ENCODE measurements at regions not wholly inside any gene's neighbourhood (a gene's known extent, or its start where the extent isn't known, plus 50 kb on each side); places are given as distances from the start of the nearest gene placed in this dataset.
A peak's percentile ranks its signal among the peaks of the same experiment; 100 is the strongest.

DNA sequence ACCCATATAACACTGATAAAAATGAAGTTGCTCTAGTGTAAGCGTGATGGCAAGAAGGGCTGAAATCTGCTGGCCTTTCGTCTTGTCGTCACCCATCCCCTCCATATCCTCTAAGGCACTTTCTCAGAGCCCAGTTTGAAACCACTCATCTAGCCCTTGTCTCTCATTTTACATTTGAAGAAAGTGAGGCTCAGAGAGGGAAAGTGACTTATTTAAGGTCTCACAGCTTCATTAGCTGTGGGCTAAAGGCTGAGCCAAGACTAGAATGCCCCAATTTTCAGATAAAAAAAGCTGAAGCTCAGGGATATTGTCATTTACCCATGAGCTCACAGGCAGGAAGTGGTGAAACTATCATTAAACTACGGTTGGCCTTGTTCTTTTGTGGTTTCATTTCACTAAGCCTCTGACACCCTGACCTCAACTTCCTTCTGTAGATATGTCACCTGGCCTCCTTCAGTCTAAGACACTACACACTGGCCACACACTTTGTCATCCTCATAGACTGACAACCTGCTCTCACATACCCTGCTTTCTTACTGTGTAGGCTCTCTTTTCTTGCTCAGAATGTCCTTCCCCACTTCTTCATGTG, 176.7 kb upstream of the DMAC1 start:
- DNase-seq (ENCODE audit: low read depth): no peak
- H3K4me3 ChIP-seq (ENCODE audit: low read length): no peak overlapping the region
- TF ChIP-seq, protein P1, sequence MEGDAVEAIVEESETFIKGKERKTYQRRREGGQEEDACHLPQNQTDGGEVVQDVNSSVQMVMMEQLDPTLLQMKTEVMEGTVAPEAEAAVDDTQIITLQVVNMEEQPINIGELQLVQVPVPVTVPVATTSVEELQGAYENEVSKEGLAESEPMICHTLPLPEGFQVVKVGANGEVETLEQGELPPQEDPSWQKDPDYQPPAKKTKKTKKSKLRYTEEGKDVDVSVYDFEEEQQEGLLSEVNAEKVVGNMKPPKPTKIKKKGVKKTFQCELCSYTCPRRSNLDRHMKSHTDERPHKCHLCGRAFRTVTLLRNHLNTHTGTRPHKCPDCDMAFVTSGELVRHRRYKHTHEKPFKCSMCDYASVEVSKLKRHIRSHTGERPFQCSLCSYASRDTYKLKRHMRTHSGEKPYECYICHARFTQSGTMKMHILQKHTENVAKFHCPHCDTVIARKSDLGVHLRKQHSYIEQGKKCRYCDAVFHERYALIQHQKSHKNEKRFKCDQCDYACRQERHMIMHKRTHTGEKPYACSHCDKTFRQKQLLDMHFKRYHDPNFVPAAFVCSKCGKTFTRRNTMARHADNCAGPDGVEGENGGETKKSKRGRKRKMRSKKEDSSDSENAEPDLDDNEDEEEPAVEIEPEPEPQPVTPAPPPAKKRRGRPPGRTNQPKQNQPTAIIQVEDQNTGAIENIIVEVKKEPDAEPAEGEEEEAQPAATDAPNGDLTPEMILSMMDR (conservative IDR thresholded peaks at IDR 0.05; ENCODE audit: low read depth, low read length): no peak

DNA sequence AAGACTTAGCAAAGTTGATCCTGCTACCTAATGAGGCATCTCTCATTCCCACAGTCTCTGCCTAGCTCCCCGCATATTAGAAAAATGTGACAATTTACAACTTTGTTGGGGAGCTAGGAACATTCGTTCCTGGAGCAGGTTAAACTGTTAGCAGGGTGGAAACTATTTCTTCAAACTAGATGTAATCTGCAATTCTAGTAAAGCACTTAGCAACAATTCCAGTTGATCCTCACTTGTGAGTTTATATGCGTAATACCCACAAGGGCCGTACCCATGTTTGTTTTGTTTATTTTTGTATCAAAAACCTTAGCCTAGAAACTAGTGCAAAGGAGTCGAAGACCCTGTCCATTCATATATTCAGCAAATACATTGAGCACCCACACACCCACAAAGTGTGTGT, 175.8 kb upstream of the DMAC1 start:
- H3K4me3 ChIP-seq (ENCODE audit: low read length): no peak overlapping the region
- TF ChIP-seq, protein P1 (conservative IDR thresholded peaks at IDR 0.05; ENCODE audit: low read depth, low read length): no peak
- DNase-seq (ENCODE audit: low read depth): no peak

DNA sequence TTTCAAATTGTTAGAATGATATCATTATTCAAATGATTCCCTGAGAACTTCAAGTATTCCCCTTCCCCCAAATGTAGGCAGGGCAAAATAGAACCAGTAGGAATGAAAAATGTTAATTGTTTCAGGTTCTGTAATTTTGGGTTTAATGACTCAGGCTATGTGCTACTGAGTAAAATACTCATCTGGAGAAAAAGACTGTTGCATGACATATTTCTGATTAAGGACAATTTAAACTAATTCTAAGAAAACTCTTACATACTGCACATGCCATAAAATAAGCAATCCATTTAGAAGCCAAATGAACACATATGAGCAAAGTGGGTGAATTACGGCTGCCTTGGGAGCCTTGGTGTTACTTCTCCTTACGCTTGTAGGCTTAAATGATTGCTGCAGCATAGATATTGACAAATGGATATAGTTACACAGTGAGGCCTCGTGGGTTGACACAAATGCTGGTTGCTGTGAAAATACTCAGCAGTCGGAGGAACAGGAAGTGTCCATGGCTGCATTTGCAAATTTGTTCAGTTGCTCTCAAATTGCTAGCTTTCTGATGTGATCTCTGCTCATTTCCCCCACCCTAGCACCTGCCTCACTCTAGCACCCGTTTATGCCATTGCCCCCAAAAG, 174.9 kb upstream of the DMAC1 start:
- TF ChIP-seq, protein P1 (conservative IDR thresholded peaks at IDR 0.05; ENCODE audit: low read depth, low read length): no peak
- no peak for DNase-seq (ENCODE audit: low read depth)

DNA sequence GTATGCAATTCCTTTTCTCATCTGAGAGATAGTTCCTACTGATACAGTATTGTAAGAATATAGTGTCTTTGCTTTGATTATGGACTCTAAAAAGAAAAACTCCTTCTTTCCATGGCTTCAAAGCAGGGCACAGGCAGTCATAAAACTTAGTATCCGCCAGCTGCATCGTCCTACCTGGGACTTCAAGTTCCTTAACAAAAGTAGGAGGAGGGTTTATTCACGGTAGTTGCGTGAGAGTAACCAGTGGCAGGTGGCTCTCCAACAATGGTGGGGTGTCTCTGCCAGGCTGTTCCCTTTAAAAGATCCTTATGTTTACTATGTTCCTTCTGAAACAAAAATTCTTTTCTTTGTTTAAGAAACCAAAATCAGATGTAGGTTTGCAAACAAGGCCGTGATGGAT, 173.5 kb upstream of the DMAC1 start:
- no peak overlapping the region for H3K4me3 ChIP-seq (ENCODE audit: low read length)
- DNase-seq (ENCODE audit: low read depth): no peak
- TF ChIP-seq, protein P1 (conservative IDR thresholded peaks at IDR 0.05; ENCODE audit: low read depth, low read length): no peak

More for the DNA sequence above, 174.9 kb upstream of the DMAC1 start:
- H3K4me3 ChIP-seq (ENCODE audit: low read length): no peak overlapping the region

DNA sequence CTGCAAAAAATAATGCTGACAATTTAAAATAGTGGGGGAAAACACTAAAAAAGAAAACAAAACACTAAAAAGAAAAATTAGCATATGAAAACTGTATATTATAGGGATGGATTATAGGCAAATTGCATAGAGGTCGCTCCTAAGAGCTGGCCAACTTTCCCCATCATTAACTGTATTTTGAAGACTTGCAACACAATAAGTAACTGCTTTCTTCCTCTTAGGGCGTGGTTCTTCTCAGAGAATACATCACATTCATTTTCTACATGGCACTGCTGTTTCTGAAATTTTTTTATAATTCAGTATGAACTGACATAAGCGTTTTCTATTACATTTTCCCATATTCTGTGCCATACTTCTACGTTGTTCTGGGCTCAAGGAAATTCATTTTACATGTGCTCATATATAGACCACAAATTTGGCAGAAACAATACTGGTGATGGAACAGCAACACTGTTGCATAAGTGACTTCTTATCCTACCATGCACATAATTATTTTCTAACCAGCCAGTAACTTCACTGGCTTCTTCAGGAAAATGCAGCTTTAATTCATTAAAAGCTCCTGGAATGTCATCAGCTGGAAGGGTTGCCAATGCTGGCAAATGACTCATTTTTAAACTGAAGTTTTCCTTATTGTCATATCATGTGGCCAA, 171.2 kb upstream of the DMAC1 start:
- no peak overlapping the region for H3K4me3 ChIP-seq (ENCODE audit: low read length)
- DNase-seq (ENCODE audit: low read depth): peak; percentile 7
- TF ChIP-seq, protein P1 (conservative IDR thresholded peaks at IDR 0.05; ENCODE audit: low read depth, low read length): no peak

DNA sequence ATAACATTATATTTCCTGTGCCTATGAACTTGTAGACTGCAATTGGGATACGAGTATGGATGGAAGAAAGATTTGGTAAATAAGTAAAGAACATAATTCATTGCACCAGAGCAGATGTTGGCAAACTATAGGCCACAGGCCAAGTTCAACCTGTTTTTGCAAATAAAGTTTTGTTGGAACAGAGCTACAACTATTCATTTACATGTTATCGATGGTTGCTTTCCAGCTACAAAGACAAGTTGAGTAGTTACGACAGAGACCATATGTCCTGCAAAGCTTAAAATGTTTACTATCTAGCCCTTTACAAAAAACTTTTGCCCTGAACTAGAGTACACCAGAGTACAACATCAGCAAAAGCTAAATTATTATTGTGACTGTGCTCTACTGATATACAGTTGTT, 169.1 kb upstream of the DMAC1 start:
- DNase-seq (ENCODE audit: low read depth): no peak
- TF ChIP-seq, protein P1 (conservative IDR thresholded peaks at IDR 0.05; ENCODE audit: low read depth, low read length): no peak
- H3K4me3 ChIP-seq (ENCODE audit: low read length): no peak overlapping the region

DNA sequence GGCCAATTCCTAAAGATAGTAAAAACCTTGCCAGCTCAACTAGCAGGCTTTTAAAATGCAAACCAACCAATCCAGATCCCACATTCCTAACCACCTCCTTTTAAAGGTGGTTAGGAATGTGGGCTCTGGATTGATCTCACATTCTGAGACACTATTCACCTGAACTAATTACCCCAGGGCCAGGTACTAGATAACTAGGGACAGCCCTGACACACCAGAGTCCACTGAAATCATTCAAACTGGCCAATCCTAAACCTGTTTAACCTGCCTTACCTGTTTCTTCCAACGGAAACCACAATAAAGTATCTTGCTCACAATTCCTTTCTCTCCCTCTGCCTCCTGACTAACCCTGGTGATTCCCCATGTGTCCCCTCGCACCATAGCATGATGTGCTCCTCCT, 168.3 kb upstream of the DMAC1 start:
- H3K4me3 ChIP-seq (ENCODE audit: low read length): no peak overlapping the region
- DNase-seq (ENCODE audit: low read depth): no peak
- TF ChIP-seq, protein P1 (conservative IDR thresholded peaks at IDR 0.05; ENCODE audit: low read depth, low read length): no peak

Data from retinal pigment epithelial cell (primary cell).